ENCODE measurements at regions not wholly inside any gene's neighbourhood (a gene's known extent, or its start where the extent isn't known, plus 50 kb on each side); places are given as distances from the start of the nearest gene placed in this dataset.
"Not testable (repeated sequence)": the region's sequence is repeated elsewhere in the genome, so short reads cannot be mapped to it uniquely, and the experiment has no call there.

- no peak for DNase-seq (ENCODE audit: low read depth)
Measured at GRCh38 chr2:75324861-75325284, 125.6 kb upstream of the TACR1 start.

GRCh38 chr2:75324141-75324540, 124.8 kb upstream of the TACR1 start:
- no peak for DNase-seq (ENCODE audit: low read depth)

GRCh38 chr2:75321599-75321922, 122.2 kb upstream of the TACR1 start:
- DNase-seq (ENCODE audit: low read depth): no peak

- no peak for DNase-seq (ENCODE audit: low read depth)
Measured at GRCh38 chr2:75320898-75321598, 121.7 kb upstream of the TACR1 start.

GRCh38 chr2:75319951-75320350, 120.6 kb upstream of the TACR1 start:
- DNase-seq (ENCODE audit: low read depth): no peak

- DNase-seq (ENCODE audit: low read depth): no peak
Measured at GRCh38 chr2:75317802-75318201, 118.5 kb upstream of the TACR1 start.

- no peak for DNase-seq (ENCODE audit: low read depth)
Measured at GRCh38 chr2:75317316-75317715, 118.0 kb upstream of the TACR1 start.

GRCh38 chr2:75315436-75315835, 116.1 kb upstream of the TACR1 start:
- no peak for DNase-seq (ENCODE audit: low read depth)

- no peak for DNase-seq (ENCODE audit: low read depth)
Measured at GRCh38 chr2:75311993-75312392, 112.7 kb upstream of the TACR1 start.

GRCh38 chr2:75311521-75311920, 112.2 kb upstream of the TACR1 start:
- DNase-seq (ENCODE audit: low read depth): no peak

- no peak for DNase-seq (ENCODE audit: low read depth)
Measured at GRCh38 chr2:75310876-75311275, 111.6 kb upstream of the TACR1 start.

GRCh38 chr2:75309596-75310463, 110.5 kb upstream of the TACR1 start:
- DNase-seq (ENCODE audit: low read depth): no peak

- DNase-seq (ENCODE audit: low read depth): no peak
Measured at GRCh38 chr2:75303227-75303626, 103.9 kb upstream of the TACR1 start.

- DNase-seq (ENCODE audit: low read depth): no peak
Measured at GRCh38 chr2:75294362-75294761, 95.0 kb upstream of the TACR1 start.

- peak; percentile 59 for DNase-seq (ENCODE audit: low read depth)
Measured at GRCh38 chr2:75292826-75293225, 93.5 kb upstream of the TACR1 start.

GRCh38 chr2:75290600-75291150, 91.4 kb upstream of the TACR1 start:
- DNase-seq (ENCODE audit: low read depth): no peak

- no peak for DNase-seq (ENCODE audit: low read depth)
Measured at GRCh38 chr2:75289771-75290170, 90.5 kb upstream of the TACR1 start.

GRCh38 chr2:75289178-75289577, 89.9 kb upstream of the TACR1 start:
- DNase-seq (ENCODE audit: low read depth): not testable (repeated sequence)

GRCh38 chr2:75288760-75289159, 89.4 kb upstream of the TACR1 start:
- DNase-seq (ENCODE audit: low read depth): no peak

- no peak for DNase-seq (ENCODE audit: low read depth)
Measured at GRCh38 chr2:75287624-75288316, 88.5 kb upstream of the TACR1 start.

- DNase-seq (ENCODE audit: low read depth): no peak
Measured at GRCh38 chr2:75284345-75284744, 85.0 kb upstream of the TACR1 start.

- no peak for DNase-seq (ENCODE audit: low read depth)
Measured at GRCh38 chr2:75278821-75279379, 79.6 kb upstream of the TACR1 start.

Measured in non-pigmented ciliary epithelial cell (primary cell).